Fibroblast of villous mesenchyme (primary cell): ENCODE measurements at regions not wholly inside any gene's neighbourhood (a gene's known extent, or its start where the extent isn't known, plus 50 kb on each side); places are given as distances from the start of the nearest gene placed in this dataset.

Source experiments
- DNase-seq: peaks from one replicate; pipeline ENCODE4 v3.0.0-alpha.2; 2010; ENCODE audit warnings: low read depth
- H3K4me3 ChIP-seq: 2 replicates; pipeline ENCODE4 v1.5.1; 2011; ENCODE audit warnings: low read depth, mild to moderate bottlenecking, low read length
- TF ChIP-seq, protein P1 (sequence below): IDR thresholded peaks from 2 replicates; pipeline ENCODE4 v1.5.1; 2012; ENCODE audit warnings: low read depth, mild to moderate bottlenecking, low read length; ENCODE audit not compliant: insufficient read depth

- no peak for DNase-seq
- no peak overlapping the region for H3K4me3 ChIP-seq
- TF ChIP-seq, protein P1, sequence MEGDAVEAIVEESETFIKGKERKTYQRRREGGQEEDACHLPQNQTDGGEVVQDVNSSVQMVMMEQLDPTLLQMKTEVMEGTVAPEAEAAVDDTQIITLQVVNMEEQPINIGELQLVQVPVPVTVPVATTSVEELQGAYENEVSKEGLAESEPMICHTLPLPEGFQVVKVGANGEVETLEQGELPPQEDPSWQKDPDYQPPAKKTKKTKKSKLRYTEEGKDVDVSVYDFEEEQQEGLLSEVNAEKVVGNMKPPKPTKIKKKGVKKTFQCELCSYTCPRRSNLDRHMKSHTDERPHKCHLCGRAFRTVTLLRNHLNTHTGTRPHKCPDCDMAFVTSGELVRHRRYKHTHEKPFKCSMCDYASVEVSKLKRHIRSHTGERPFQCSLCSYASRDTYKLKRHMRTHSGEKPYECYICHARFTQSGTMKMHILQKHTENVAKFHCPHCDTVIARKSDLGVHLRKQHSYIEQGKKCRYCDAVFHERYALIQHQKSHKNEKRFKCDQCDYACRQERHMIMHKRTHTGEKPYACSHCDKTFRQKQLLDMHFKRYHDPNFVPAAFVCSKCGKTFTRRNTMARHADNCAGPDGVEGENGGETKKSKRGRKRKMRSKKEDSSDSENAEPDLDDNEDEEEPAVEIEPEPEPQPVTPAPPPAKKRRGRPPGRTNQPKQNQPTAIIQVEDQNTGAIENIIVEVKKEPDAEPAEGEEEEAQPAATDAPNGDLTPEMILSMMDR = no peak
Measured at GRCh38 chr1:37085393-37085792, 51.1 kb upstream of the GRIK3 start.

GRCh38 chr1:37089750-37090149 lies 55.4 kb upstream of the GRIK3 start:
- TF ChIP-seq, protein P1 = no peak
- no peak overlapping the region for H3K4me3 ChIP-seq
- no peak for DNase-seq

DNA sequence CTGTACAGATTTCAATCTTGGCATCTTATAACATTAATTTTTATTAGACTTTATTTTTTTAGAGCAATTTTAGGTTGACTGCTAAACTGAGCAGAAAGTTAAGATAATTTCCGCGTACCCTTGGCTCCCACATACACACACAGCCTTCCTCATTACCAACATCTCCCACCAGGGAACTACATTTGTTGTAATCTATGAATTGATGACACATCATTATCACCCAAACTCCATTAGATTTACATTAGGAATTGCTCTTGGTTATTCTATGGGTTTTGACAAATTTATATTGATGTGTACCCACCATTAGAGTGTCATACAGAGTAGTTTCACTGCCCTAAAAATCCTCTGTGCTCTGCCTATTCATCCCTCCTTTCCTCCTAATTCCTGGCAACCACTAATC lies 56.4 kb upstream of the GRIK3 start:
- no peak overlapping the region for H3K4me3 ChIP-seq
- TF ChIP-seq, protein P1 = no peak
- no peak for DNase-seq

DNA sequence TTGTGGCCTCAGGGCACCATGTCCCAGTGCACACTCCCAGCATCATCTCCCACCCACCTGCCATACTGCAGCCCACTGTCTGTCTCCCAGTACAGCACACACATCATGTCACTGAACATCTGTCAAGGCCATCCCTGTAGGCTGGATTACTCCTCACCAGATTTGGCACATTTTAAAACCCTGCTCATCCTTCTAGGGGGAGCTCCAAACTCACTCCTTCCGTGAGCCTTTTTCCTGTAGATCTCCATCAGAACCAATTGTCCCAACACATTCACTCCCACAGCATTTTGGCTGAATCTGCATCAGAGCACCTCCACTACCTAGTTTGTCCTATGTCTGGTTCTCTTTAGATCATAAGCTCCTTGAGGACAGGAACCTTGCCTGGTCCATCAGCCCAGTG lies 58.6 kb upstream of the GRIK3 start:
- H3K4me3 ChIP-seq = no peak overlapping the region
- DNase-seq = no peak
- TF ChIP-seq, protein P1 = no peak

- DNase-seq = no peak
- TF ChIP-seq, protein P1 = no peak
- H3K4me3 ChIP-seq = no peak overlapping the region
Measured at GRCh38 chr1:37094302-37094701, 60.0 kb upstream of the GRIK3 start.

DNA sequence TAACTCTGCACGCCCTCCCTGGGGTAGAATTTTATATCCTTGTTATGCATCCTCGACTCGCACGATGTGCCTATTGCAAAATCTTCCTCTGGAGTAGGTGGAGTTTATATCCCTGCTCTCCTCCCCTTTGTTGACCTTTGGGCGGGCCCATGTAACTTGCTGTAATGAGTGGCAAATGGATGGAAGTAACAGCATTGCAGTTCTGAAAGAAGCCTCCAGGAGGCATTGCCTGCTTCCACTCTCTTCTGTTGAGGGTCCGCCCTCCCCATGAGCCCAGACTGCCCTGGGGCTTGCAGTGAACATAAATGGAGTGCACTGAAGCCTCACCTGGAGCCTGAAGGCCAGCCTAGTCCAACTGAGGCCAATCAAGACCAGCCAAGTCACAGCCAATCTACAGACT lies 62.2 kb upstream of the GRIK3 start:
- DNase-seq = no peak
- no peak overlapping the region for H3K4me3 ChIP-seq
- TF ChIP-seq, protein P1 = no peak

GRCh38 chr1:37097731-37098130 lies 63.4 kb upstream of the GRIK3 start:
- TF ChIP-seq, protein P1 = no peak
- no peak for DNase-seq
- H3K4me3 ChIP-seq = no peak overlapping the region
